GM12873 (cell line): ENCODE measurements at regions not wholly inside any gene's neighbourhood (a gene's known extent, or its start where the extent isn't known, plus 50 kb on each side); places are given as distances from the start of the nearest gene placed in this dataset.

Experiments used
- CTCF ChIP-seq: IDR thresholded peaks from 2 replicates; pipeline ENCODE4 v1.5.1; 2012; ENCODE audit warnings: low read depth, mild to moderate bottlenecking, moderate library complexity, low read length, control low read depth; ENCODE audit not compliant: insufficient read depth; ENCODE audit errors: missing control alignments

GRCh38 chr2:145731467-145731866 is 1211.5 kb upstream of the ZEB2 start:
- no peak for TF ChIP-seq CTCF

GRCh38 chr2:145729993-145730770 is 1210.3 kb upstream of the ZEB2 start:
- TF ChIP-seq CTCF: no peak

GRCh38 chr2:145729481-145729880 is 1209.6 kb upstream of the ZEB2 start:
- TF ChIP-seq CTCF: no peak

GRCh38 chr2:145728511-145728910 is 1208.6 kb upstream of the ZEB2 start:
- no peak for TF ChIP-seq CTCF

GRCh38 chr2:145725876-145726275 is 1206.0 kb upstream of the ZEB2 start:
- TF ChIP-seq CTCF: no peak

GRCh38 chr2:145724311-145724898 is 1204.5 kb upstream of the ZEB2 start:
- no peak for TF ChIP-seq CTCF

GRCh38 chr2:145723872-145724271 is 1204.0 kb upstream of the ZEB2 start:
- no peak for TF ChIP-seq CTCF
